Skeletal muscle satellite cell (primary cell): ENCODE measurements at regions not wholly inside any gene's neighbourhood (a gene's known extent, or its start where the extent isn't known, plus 50 kb on each side); places are given as distances from the start of the nearest gene placed in this dataset.
"Not testable (repeated sequence)": the region's sequence is repeated elsewhere in the genome, so short reads cannot be mapped to it uniquely, and the experiment has no call there.

Source experiments
- H3K27me3 ChIP-seq: 2 replicates; pipeline ENCODE4 v1.7.0; 2013; ENCODE audit warnings: low read length; ENCODE audit not compliant: control insufficient read depth, insufficient read depth
- H3K36me3 ChIP-seq: 2 replicates; pipeline ENCODE4 v1.7.0; 2013; ENCODE audit warnings: mild to moderate bottlenecking, control low read depth, low read length; ENCODE audit not compliant: insufficient read depth
- H3K4me1 ChIP-seq: 2 replicates; pipeline ENCODE4 v1.7.0; 2013; ENCODE audit warnings: low read length; ENCODE audit not compliant: control insufficient read depth, insufficient read depth
- H3K4me2 ChIP-seq: 2 replicates; pipeline ENCODE4 v1.7.0; 2013; ENCODE audit warnings: mild to moderate bottlenecking, low read length
- H3K4me3 ChIP-seq: 2 replicates; pipeline ENCODE4 v1.7.0; 2013; ENCODE audit warnings: low read length
- H3K9ac ChIP-seq: 2 replicates; pipeline ENCODE4 v1.7.0; 2013; ENCODE audit warnings: mild to moderate bottlenecking, low read depth, low read length, moderate library complexity
- H3K9me3 ChIP-seq: replicated peaks from 2 replicates; pipeline ENCODE4 v1.7.0; 2013; ENCODE audit warnings: mild to moderate bottlenecking, control low read depth, low read length

GRCh38 chr4:135948797-135949196 lies 1583.5 kb downstream of the PCDH18 start:
- Histone ChIP-seq H3K4me2 (no peak overlapping the region), H3K36me3 (no peaks in the 10 kb centered on the region), H3K4me1 (no peaks in the 10 kb centered on the region), H3K9ac (no peak overlapping the region), H3K4me3 (no peak overlapping the region), H3K9me3 (no peaks in the 10 kb centered on the region), H3K27me3 (no peaks in the 10 kb centered on the region)

GRCh38 chr4:135941671-135942070 lies 1590.6 kb downstream of the PCDH18 start:
- Histone ChIP-seq H3K27me3 (no peaks in the 10 kb centered on the region), H3K9ac (no peak overlapping the region), H3K4me1 (no peaks in the 10 kb centered on the region)

GRCh38 chr4:135934026-135934425 lies 1598.3 kb downstream of the PCDH18 start:
- Histone ChIP-seq H3K36me3 (no peaks in the 10 kb centered on the region), H3K4me3 (no peak overlapping the region), H3K9ac (no peak overlapping the region), H3K4me1 (no peaks in the 10 kb centered on the region), H3K9me3 (no peaks in the 10 kb centered on the region), H3K4me2 (no peak overlapping the region), H3K27me3 (no peaks in the 10 kb centered on the region)

More at GRCh38 chr4:135941671-135942070, 1590.6 kb downstream of the PCDH18 start:
- H3K4me3 ChIP-seq: no peak overlapping the region
- H3K36me3 ChIP-seq: no peaks in the 10 kb centered on the region
- no peaks in the 10 kb centered on the region for H3K9me3 ChIP-seq
- H3K4me2 ChIP-seq: no peak overlapping the region

GRCh38 chr4:135927651-135928050 lies 1604.6 kb downstream of the PCDH18 start:
- Histone ChIP-seq H3K27me3 (no peaks in the 10 kb centered on the region), H3K4me1 (no peaks in the 10 kb centered on the region), H3K36me3 (no peaks in the 10 kb centered on the region), H3K4me3 (no peak overlapping the region), H3K9me3 (no peaks in the 10 kb centered on the region), H3K4me2 (no peak overlapping the region), H3K9ac (no peak overlapping the region)

- Histone ChIP-seq H3K4me2 (no peak overlapping the region), H3K9ac (no peak overlapping the region), H3K4me1 (no peaks in the 10 kb centered on the region), H3K4me3 (no peak overlapping the region), H3K9me3 (no peaks in the 10 kb centered on the region), H3K36me3 (no peaks in the 10 kb centered on the region), H3K27me3 (no peaks in the 10 kb centered on the region)
Observed at GRCh38 chr4:135921081-135921480, 1611.2 kb downstream of the PCDH18 start.

GRCh38 chr4:135917011-135917410 lies 1615.3 kb downstream of the PCDH18 start:
- Histone ChIP-seq H3K4me2 (no peak overlapping the region), H3K36me3 (no peaks in the 10 kb centered on the region)

GRCh38 chr4:135900956-135901355 lies 1631.3 kb downstream of the PCDH18 start:
- no peaks in the 10 kb centered on the region for H3K36me3 ChIP-seq
- H3K9ac ChIP-seq: no peak overlapping the region
- peaks cover 5% of the 10 kb centered on the region for H3K9me3 ChIP-seq
- no peak overlapping the region for H3K4me3 ChIP-seq
- no peak overlapping the region for H3K4me2 ChIP-seq
- no peaks in the 10 kb centered on the region for H3K4me1 ChIP-seq
- H3K27me3 ChIP-seq: no peaks in the 10 kb centered on the region

More at GRCh38 chr4:135917011-135917410, 1615.3 kb downstream of the PCDH18 start:
- H3K9ac ChIP-seq: no peak overlapping the region
- H3K9me3 ChIP-seq: no peaks in the 10 kb centered on the region
- H3K27me3 ChIP-seq: no peaks in the 10 kb centered on the region
- H3K4me3 ChIP-seq: no peak overlapping the region
- no peaks in the 10 kb centered on the region for H3K4me1 ChIP-seq

GRCh38 chr4:135864304-135864703 lies 1662.7 kb upstream of the PABPC4L start:
- H3K4me1 ChIP-seq, H3K27me3 ChIP-seq, H3K36me3 ChIP-seq, H3K9me3 ChIP-seq, H3K4me2 ChIP-seq, H3K4me3 ChIP-seq, H3K9ac ChIP-seq: not testable (repeated sequence)

GRCh38 chr4:135840781-135841180 lies 1639.2 kb upstream of the PABPC4L start:
- H3K27me3 ChIP-seq: no peaks in the 10 kb centered on the region
- H3K4me2 ChIP-seq: no peak overlapping the region
- no peak overlapping the region for H3K4me3 ChIP-seq
- H3K36me3 ChIP-seq: no peaks in the 10 kb centered on the region
- H3K4me1 ChIP-seq: no peaks in the 10 kb centered on the region
- no peak overlapping the region for H3K9ac ChIP-seq
- H3K9me3 ChIP-seq: peaks cover 9% of the 10 kb centered on the region

GRCh38 chr4:135839712-135840111 lies 1638.1 kb upstream of the PABPC4L start:
- no peaks in the 10 kb centered on the region for H3K36me3 ChIP-seq
- H3K4me2 ChIP-seq: no peak overlapping the region
- H3K4me3 ChIP-seq: no peak overlapping the region
- no peaks in the 10 kb centered on the region for H3K4me1 ChIP-seq
- H3K27me3 ChIP-seq: no peaks in the 10 kb centered on the region
- H3K9ac ChIP-seq: no peak overlapping the region
- H3K9me3 ChIP-seq: peaks cover 9% of the 10 kb centered on the region

GRCh38 chr4:135838889-135839288 lies 1637.3 kb upstream of the PABPC4L start:
- Histone ChIP-seq H3K27me3 (no peaks in the 10 kb centered on the region), H3K9me3 (peaks cover 9% of the 10 kb centered on the region), H3K9ac (no peak overlapping the region), H3K4me2 (no peak overlapping the region), H3K36me3 (no peaks in the 10 kb centered on the region), H3K4me1 (no peaks in the 10 kb centered on the region), H3K4me3 (no peak overlapping the region)

- Histone ChIP-seq H3K36me3 (no peaks in the 10 kb centered on the region), H3K4me1 (no peaks in the 10 kb centered on the region), H3K4me3 (no peak overlapping the region), H3K9me3 (peaks cover 9% of the 10 kb centered on the region), H3K4me2 (no peak overlapping the region), H3K9ac (no peak overlapping the region), H3K27me3 (no peaks in the 10 kb centered on the region)
Observed at GRCh38 chr4:135834471-135834870, 1632.9 kb upstream of the PABPC4L start.
